OCI-LY7 (cell line): ENCODE measurements at regions not wholly inside any gene's neighbourhood (a gene's known extent, or its start where the extent isn't known, plus 50 kb on each side); places are given as distances from the start of the nearest gene placed in this dataset.

Experiments used
- BruUV-seq: library from RNA; stranded (reverse); fragments of 400-500 nt; replicated peaks from 2 replicates; lab custom pipeline; 2021; lab: Mats Ljungman, UMichigan
- CTCF ChIA-PET: fragments of 300-600 bp; sonication (Branson Sonifier 250); formaldehyde crosslinking; loops from one replicate; lab custom pipeline; 2022; ENCODE audit warnings: antibody characterized with exemption; ENCODE audit not compliant: unreplicated experiment; lab: Charles Lee
- POLR2A ChIA-PET: fragments of 300-600 bp; sonication (Branson Sonifier 250); formaldehyde crosslinking; loops from one replicate; lab custom pipeline; 2022; ENCODE audit warnings: antibody characterized with exemption; lab: Charles Lee
- DNase-seq: peaks from one replicate; pipeline ENCODE4 v3.0.0-alpha.2; 2015; ENCODE audit warnings: low spot score
- H2AFZ ChIP-seq: fragments of 200-600 bp; sonication (generic), shearing (Covaris generic); 2 replicates; pipeline ENCODE4 v1.6.1; 2014; ENCODE audit warnings: mild to moderate bottlenecking, antibody characterized with exemption, low read length, moderate library complexity
- H3K27ac ChIP-seq: fragments of 200-600 bp; sonication (generic); 2 replicates; pipeline ENCODE4 v1.5.1; 2014; ENCODE audit warnings: mixed run types, low read depth, mild to moderate bottlenecking, moderate library complexity, low read length, inconsistent platforms; ENCODE audit not compliant: poor library complexity, severe bottlenecking
- H3K36me3 ChIP-seq: fragments of 200-600 bp; sonication (generic); 2 replicates; pipeline ENCODE4 v1.6.1; 2014; ENCODE audit warnings: mild to moderate bottlenecking, antibody characterized with exemption, low read length, moderate library complexity, mixed read lengths; ENCODE audit not compliant: insufficient read depth
- H3K4me1 ChIP-seq: fragments of 200-600 bp; sonication (generic); 2 replicates; pipeline ENCODE4 v1.5.1; 2014; ENCODE audit warnings: mild to moderate bottlenecking, low read length; ENCODE audit not compliant: insufficient read depth, poor library complexity, severe bottlenecking
- H3K4me2 ChIP-seq: fragments of 200-600 bp; sonication (generic); 2 replicates; pipeline ENCODE4 v1.6.1; 2014; ENCODE audit warnings: mild to moderate bottlenecking, low read length
- H3K4me3 ChIP-seq: fragments of 200-600 bp; sonication (generic); 2 replicates; pipeline ENCODE4 v1.5.1; 2014; ENCODE audit warnings: mild to moderate bottlenecking, low read depth, low read length; ENCODE audit not compliant: poor library complexity, severe bottlenecking
- H3K79me2 ChIP-seq: fragments of 200-600 bp; sonication (generic); 2 replicates; pipeline ENCODE4 v1.6.1; 2016; ENCODE audit warnings: low read depth, mild to moderate bottlenecking, low read length, moderate library complexity, mixed read lengths; ENCODE audit not compliant: insufficient read depth
- H3K9me2 ChIP-seq: fragments of 200-600 bp; sonication (generic); 2 replicates; pipeline ENCODE4 v1.6.1; 2016; ENCODE audit warnings: mild to moderate bottlenecking, low read length, mixed read lengths; ENCODE audit not compliant: insufficient read depth
- H3K9me3 ChIP-seq: fragments of 200-600 bp; sonication (generic); 2 replicates; pipeline ENCODE4 v1.6.1; 2014; ENCODE audit warnings: mild to moderate bottlenecking, mixed run types, low read length, mixed read lengths
- H4K20me1 ChIP-seq: fragments of 200-600 bp; sonication (generic); 2 replicates; pipeline ENCODE4 v1.6.1; 2014; ENCODE audit warnings: mild to moderate bottlenecking, antibody characterized with exemption, low read length, moderate library complexity, mixed read lengths; ENCODE audit not compliant: insufficient read depth
- CTCF ChIP-seq: fragments of 200-600 bp; sonication (generic); conservative IDR thresholded peaks from 2 replicates; pipeline ENCODE4 v1.5.1; 2014; ENCODE audit warnings: mild to moderate bottlenecking, antibody characterized with exemption, low read length, moderate library complexity, mixed read lengths
- EZH2phosphoT487 ChIP-seq: fragments of 200-600 bp; sonication (generic); IDR thresholded peaks from 2 replicates; pipeline ENCODE4 v1.6.1; 2018; ENCODE audit warnings: low read depth, borderline replicate concordance, mild to moderate bottlenecking, mixed run types, antibody characterized with exemption, low read length, moderate library complexity, mixed read lengths
- intact Hi-C: fragments of 100-400 bp; cut with micrococcal nuclease; formaldehyde crosslinking; loops from one replicate; pipeline ENCODE4 v1.10.0; 2022; ENCODE audit not compliant: unreplicated experiment

DNA sequence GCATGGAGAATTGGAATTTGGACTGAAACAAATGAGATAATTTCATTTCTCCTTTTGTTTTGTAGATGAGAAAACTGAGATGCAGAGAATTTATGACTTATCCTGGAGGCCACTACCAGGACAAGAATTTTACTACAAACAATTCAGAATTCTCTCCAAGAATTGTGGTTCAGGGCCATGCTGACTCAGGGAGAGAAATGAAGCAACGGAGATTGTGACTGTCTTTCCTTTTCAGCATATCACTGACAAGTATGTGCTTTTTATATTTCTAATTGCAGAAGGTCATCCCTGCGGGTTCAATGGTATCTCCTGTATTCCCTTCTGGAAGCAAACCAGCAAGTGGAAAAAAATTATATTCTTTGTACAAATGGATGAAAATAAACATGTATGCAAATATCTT, 170.8 kb upstream of the MITF start:
- H3K27ac ChIP-seq, result no peak overlapping the region
- intact Hi-C loops, result no loop called here
- DNase-seq, result no peak
- ChIA-PET POLR2A (interaction anchor here (1.1 kb wide), 1 partner anchor 10 kb away, joined by 4 read pairs; no protein-coding TSS in a partner anchor), CTCF (no interaction called here)
- no peaks in the 10 kb centered on the region for H3K9me3 ChIP-seq
- TF ChIP-seq CTCF, result no peak
- H4K20me1 ChIP-seq, result no peaks in the 10 kb centered on the region
- no peak overlapping the region for H2AFZ ChIP-seq
- no peaks in the 10 kb centered on the region for H3K9me2 ChIP-seq
- H3K79me2 ChIP-seq, result no peaks in the 10 kb centered on the region
- H3K4me1 ChIP-seq, result no peaks in the 10 kb centered on the region
- H3K4me2 ChIP-seq, result no peak overlapping the region
- BruUV-seq, result no TSS peak
- no peak overlapping the region for H3K4me3 ChIP-seq
- H3K36me3 ChIP-seq, result no peaks in the 10 kb centered on the region

DNA sequence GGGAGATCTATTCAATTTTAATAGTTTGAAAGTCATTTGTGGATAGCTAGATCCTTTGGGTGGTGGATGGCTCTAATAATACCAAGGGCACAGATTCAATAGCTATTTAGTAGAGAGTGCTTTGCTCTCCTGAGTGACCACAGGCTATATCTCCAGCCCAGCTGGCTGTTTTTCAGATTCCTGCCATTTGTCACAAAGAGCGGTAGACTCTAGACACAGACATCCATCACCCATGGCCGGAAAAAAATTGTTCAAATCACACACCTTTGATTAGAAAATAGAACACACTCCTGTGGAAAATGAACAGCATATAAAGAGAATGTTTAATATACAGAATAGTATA, 171.6 kb upstream of the MITF start:
- Histone ChIP-seq H3K9me2 (no peaks in the 10 kb centered on the region), H3K4me3 (no peak overlapping the region), H3K4me1 (no peaks in the 10 kb centered on the region), H3K9me3 (no peaks in the 10 kb centered on the region), H2AFZ (no peak overlapping the region), H4K20me1 (no peaks in the 10 kb centered on the region), H3K27ac (no peak overlapping the region), H3K36me3 (no peaks in the 10 kb centered on the region), H3K4me2 (no peak overlapping the region), H3K79me2 (no peaks in the 10 kb centered on the region)
- ChIA-PET CTCF (no interaction called here), POLR2A (interaction anchor here (0.6 to 1.0 kb wide), 2 partner anchors 116 to 225 kb away, joined by 4 to 5 read pairs; no protein-coding TSS in a partner anchor)
- no TSS peak for BruUV-seq
- intact Hi-C loops, result no loop called here
- no peak for DNase-seq
- TF ChIP-seq EZH2phosphoT487, result no peak
- no peak for TF ChIP-seq CTCF

- Histone ChIP-seq H3K4me1 (no peaks in the 10 kb centered on the region), H2AFZ (no peak overlapping the region), H3K9me3 (no peaks in the 10 kb centered on the region), H3K36me3 (no peaks in the 10 kb centered on the region), H3K27ac (no peak overlapping the region), H4K20me1 (no peaks in the 10 kb centered on the region), H3K4me3 (no peak overlapping the region), H3K79me2 (no peaks in the 10 kb centered on the region), H3K9me2 (no peaks in the 10 kb centered on the region), H3K4me2 (no peak overlapping the region)
- CTCF ChIA-PET, result no interaction called here
- intact Hi-C loops, result no loop called here
- BruUV-seq, result no TSS peak
- DNase-seq, result no peak
- POLR2A ChIA-PET, result interaction anchor here (0.6 to 1.0 kb wide), 3 partner anchors 9 to 225 kb away, joined by 3 to 5 read pairs (median 4); no protein-coding TSS in a partner anchor
- TF ChIP-seq EZH2phosphoT487, result no peak
- no peak for TF ChIP-seq CTCF
These were observed 172.1 kb upstream of the MITF start for GRCh38 chr3:69567023-69567709.
